ENCODE measurements at regions not wholly inside any gene's neighbourhood (a gene's known extent, or its start where the extent isn't known, plus 50 kb on each side); places are given as distances from the start of the nearest gene placed in this dataset.

- intact Hi-C loops (cut with DNase I, micrococcal nuclease), result no loop called here
- ChIA-PET CTCF (no interaction called here), POLR2A (no interaction called here)
- Mint-ChIP-seq H3K4me3 (no peak overlapping the region), H3K27ac (no peak overlapping the region), H3K27me3 (no peaks in the 10 kb centered on the region), H3K36me3 (ENCODE audit: low read depth) (no peaks in the 10 kb centered on the region), H3K4me1 (no peaks in the 10 kb centered on the region), H3K9me3 (ENCODE audit: low read depth) (no peaks in the 10 kb centered on the region)
- ATAC-seq (no peak), DNase-seq (no peak)
Measured at GRCh38 chr2:13905831-13906230, 726.7 kb upstream of the LRATD1 start.

GRCh38 chr2:13916066-13916465 lies 716.5 kb upstream of the LRATD1 start:
- Mint-ChIP-seq H3K27me3 (no peaks in the 10 kb centered on the region), H3K27ac (no peak overlapping the region), H3K36me3 (ENCODE audit: low read depth) (no peaks in the 10 kb centered on the region), H3K4me3 (no peak overlapping the region), H3K4me1 (no peaks in the 10 kb centered on the region), H3K9me3 (ENCODE audit: low read depth) (peaks cover 5% of the 10 kb centered on the region)
- intact Hi-C loops (cut with DNase I, micrococcal nuclease), result no loop called here
- no peak for DNase-seq
- CTCF ChIA-PET, result no interaction called here
- POLR2A ChIA-PET, result no interaction called here
- no peak for ATAC-seq

GRCh38 chr2:13917958-13918357 lies 714.6 kb upstream of the LRATD1 start:
- no peak for DNase-seq
- CTCF ChIA-PET, result interaction anchor here (0.7 kb wide), 1 partner anchor 14 kb away, joined by 3 read pairs; no protein-coding TSS in a partner anchor
- intact Hi-C loops (cut with DNase I, micrococcal nuclease), result no loop called here
- Mint-ChIP-seq H3K36me3 (ENCODE audit: low read depth) (no peaks in the 10 kb centered on the region), H3K27ac (no peak overlapping the region), H3K9me3 (ENCODE audit: low read depth) (peaks cover 8% of the 10 kb centered on the region), H3K4me3 (no peak overlapping the region), H3K4me1 (no peaks in the 10 kb centered on the region), H3K27me3 (no peaks in the 10 kb centered on the region)
- ATAC-seq, result no peak
- POLR2A ChIA-PET, result no interaction called here

GRCh38 chr2:13919981-13920382 lies 712.5 kb upstream of the LRATD1 start:
- Mint-ChIP-seq H3K4me1 (no peaks in the 10 kb centered on the region), H3K36me3 (ENCODE audit: low read depth) (no peaks in the 10 kb centered on the region), H3K27me3 (no peaks in the 10 kb centered on the region), H3K27ac (no peak overlapping the region), H3K4me3 (no peak overlapping the region), H3K9me3 (ENCODE audit: low read depth) (peaks cover 12% of the 10 kb centered on the region)
- intact Hi-C loops (cut with DNase I, micrococcal nuclease), result no loop called here
- ChIA-PET POLR2A (no interaction called here), CTCF (no interaction called here)
- no peak for ATAC-seq
- no peak for DNase-seq

DNA sequence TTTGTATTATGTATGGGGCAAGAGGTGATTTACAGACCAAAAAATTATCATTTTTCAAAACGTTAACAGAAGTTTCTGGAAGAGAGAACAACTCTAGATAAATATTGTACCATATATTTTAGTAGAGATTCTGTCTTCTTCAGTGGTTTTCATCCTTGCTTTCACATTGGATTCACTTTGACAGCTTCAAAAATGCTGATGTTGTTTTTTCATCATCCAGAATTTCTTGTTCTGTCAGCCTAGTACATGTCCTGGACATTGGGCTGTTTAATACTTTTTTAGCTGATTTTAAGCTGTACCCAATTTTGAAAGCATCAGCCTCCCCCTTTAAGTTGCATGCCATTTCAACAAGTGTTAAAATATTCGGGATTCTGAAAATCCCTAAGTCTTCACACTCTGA lies 711.3 kb upstream of the LRATD1 start:
- CTCF ChIA-PET, result no interaction called here
- ATAC-seq (no peak), DNase-seq (no peak)
- no peaks in the 10 kb centered on the region for H3K27me3 Mint-ChIP-seq
- peaks cover 12% of the 10 kb centered on the region for H3K9me3 Mint-ChIP-seq (ENCODE audit: low read depth)
- H3K27ac Mint-ChIP-seq, result no peak overlapping the region
- H3K4me1 Mint-ChIP-seq, result no peaks in the 10 kb centered on the region
- no peak overlapping the region for H3K4me3 Mint-ChIP-seq
- no peaks in the 10 kb centered on the region for H3K36me3 Mint-ChIP-seq (ENCODE audit: low read depth)
- POLR2A ChIA-PET, result no interaction called here
- intact Hi-C loops (cut with DNase I, micrococcal nuclease), result no loop called here

DNA sequence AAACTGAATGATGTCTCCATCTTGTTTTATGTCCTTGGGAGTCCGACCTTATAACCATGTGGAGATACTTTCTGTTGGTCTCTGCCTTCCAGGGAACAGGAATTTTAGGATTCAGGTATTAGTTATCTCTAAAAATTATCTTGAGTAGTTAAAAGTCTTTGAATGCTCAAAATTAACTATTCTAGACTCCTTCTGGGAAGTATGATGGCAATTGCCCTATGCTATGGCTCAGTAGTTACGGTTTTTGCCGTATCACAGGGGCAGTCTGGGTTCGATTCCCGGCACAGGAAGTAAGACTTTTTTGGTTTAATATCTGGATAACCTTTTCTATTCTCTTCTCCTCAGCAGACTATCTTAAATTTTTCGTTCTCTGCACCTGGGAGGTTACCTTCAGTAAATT lies 708.7 kb upstream of the LRATD1 start:
- H3K27me3 Mint-ChIP-seq, result no peaks in the 10 kb centered on the region
- CTCF ChIA-PET, result no interaction called here
- H3K9me3 Mint-ChIP-seq (ENCODE audit: low read depth), result peaks cover 19% of the 10 kb centered on the region
- intact Hi-C loops (cut with DNase I, micrococcal nuclease), result no loop called here
- H3K4me3 Mint-ChIP-seq, result no peak overlapping the region
- H3K27ac Mint-ChIP-seq, result no peak overlapping the region
- no peaks in the 10 kb centered on the region for H3K36me3 Mint-ChIP-seq (ENCODE audit: low read depth)
- POLR2A ChIA-PET, result no interaction called here
- ATAC-seq, result no peak
- H3K4me1 Mint-ChIP-seq, result no peaks in the 10 kb centered on the region
- DNase-seq, result no peak

DNA sequence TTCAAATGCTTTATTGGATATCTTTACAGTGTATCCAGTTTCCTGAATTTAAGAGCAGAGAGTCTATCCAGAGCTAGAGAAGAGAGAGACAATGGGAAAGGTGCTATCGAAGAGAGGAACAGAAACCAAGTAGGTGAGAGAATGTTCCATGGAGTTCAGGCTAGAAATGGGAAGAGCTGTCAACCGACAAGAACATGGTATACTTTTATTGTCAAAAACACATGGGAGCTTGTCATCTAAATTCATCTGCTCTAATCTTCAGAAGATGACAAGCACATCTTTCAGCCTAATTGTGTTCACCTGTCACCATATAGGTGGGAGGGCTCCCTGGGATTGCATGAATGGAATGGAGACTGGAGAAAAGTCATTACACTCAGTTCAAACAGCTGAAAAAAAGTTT lies 690.4 kb upstream of the LRATD1 start:
- ChIA-PET CTCF (no interaction called here), POLR2A (no interaction called here)
- Mint-ChIP-seq H3K9me3 (ENCODE audit: low read depth) (peaks cover 3% of the 10 kb centered on the region), H3K27me3 (no peaks in the 10 kb centered on the region), H3K4me3 (no peak overlapping the region), H3K36me3 (ENCODE audit: low read depth) (no peaks in the 10 kb centered on the region), H3K4me1 (no peaks in the 10 kb centered on the region), H3K27ac (no peak overlapping the region)
- DNase-seq, result no peak
- intact Hi-C loops (cut with DNase I, micrococcal nuclease), result no loop called here
- no peak for ATAC-seq

- Mint-ChIP-seq H3K4me3 (no peak overlapping the region), H3K36me3 (ENCODE audit: low read depth) (no peaks in the 10 kb centered on the region), H3K4me1 (no peaks in the 10 kb centered on the region), H3K27ac (no peak overlapping the region), H3K27me3 (no peaks in the 10 kb centered on the region), H3K9me3 (ENCODE audit: low read depth) (peaks cover 2% of the 10 kb centered on the region)
- intact Hi-C loops (cut with DNase I, micrococcal nuclease), result no loop called here
- DNase-seq (no peak), ATAC-seq (no peak)
- ChIA-PET POLR2A (no interaction called here), CTCF (interaction anchor here (0.6 kb wide), 1 partner anchor 297 kb away, joined by 3 read pairs; no protein-coding TSS in a partner anchor)
Measured at GRCh38 chr2:13950761-13951160, 681.8 kb upstream of the LRATD1 start.

DNA sequence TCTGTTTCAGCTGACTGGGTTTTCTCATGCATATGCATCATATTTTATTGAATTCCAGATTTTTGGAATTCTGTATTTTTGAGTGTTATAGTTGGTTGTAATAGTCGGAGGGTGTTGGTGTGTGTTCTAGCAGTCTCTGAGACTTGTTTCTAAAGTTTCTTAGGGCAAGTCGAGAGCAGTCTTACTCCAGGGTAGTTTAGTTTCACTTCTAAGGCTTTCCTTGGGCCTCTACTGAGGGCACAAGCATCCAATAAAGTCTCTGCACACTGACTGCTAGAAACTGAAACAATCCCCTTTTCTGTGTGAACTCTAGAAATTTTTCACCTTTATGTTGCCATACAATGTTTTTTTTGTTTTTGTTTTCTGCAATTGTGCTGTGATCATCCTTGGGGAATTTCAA lies 663.7 kb upstream of the LRATD1 start:
- Mint-ChIP-seq H3K36me3 (ENCODE audit: low read depth) (no peaks in the 10 kb centered on the region), H3K9me3 (ENCODE audit: low read depth) (peaks cover 2% of the 10 kb centered on the region), H3K27ac (no peak overlapping the region), H3K4me3 (no peak overlapping the region), H3K4me1 (no peaks in the 10 kb centered on the region), H3K27me3 (no peaks in the 10 kb centered on the region)
- CTCF ChIA-PET, result no interaction called here
- no peak for DNase-seq
- POLR2A ChIA-PET, result no interaction called here
- intact Hi-C loops (cut with DNase I, micrococcal nuclease), result no loop called here
- ATAC-seq, result no peak

- intact Hi-C loops (cut with DNase I, micrococcal nuclease), result no loop called here
- H3K9me3 Mint-ChIP-seq (ENCODE audit: low read depth), result peaks cover 21% of the 10 kb centered on the region
- no peak for DNase-seq
- no peak for ATAC-seq
- no peaks in the 10 kb centered on the region for H3K27me3 Mint-ChIP-seq
- H3K4me3 Mint-ChIP-seq, result no peak overlapping the region
- ChIA-PET CTCF (no interaction called here), POLR2A (no interaction called here)
- no peaks in the 10 kb centered on the region for H3K36me3 Mint-ChIP-seq (ENCODE audit: low read depth)
- no peak overlapping the region for H3K27ac Mint-ChIP-seq
- no peaks in the 10 kb centered on the region for H3K4me1 Mint-ChIP-seq
Measured at GRCh38 chr2:13986119-13986720, 646.3 kb upstream of the LRATD1 start.

DNA sequence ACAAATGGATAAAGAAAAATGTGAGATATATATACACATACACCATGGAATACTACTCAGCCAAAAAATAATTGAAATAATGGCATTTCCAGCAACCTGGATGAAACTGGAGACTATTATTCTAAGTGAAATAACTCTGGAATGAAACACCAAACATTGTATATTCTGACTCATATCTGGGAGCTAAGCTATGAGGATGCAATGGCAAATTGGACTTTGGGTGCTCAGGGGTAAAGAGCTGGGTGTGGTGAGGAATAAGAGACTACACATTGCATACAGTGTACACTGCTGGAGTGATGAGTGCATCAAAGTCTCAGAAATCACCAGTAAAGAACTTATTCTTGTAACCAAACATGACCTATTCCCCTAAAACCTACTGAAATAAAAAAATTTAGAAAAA lies 636.0 kb upstream of the LRATD1 start:
- intact Hi-C loops (cut with DNase I, micrococcal nuclease), result no loop called here
- Mint-ChIP-seq H3K27ac (no peak overlapping the region), H3K4me1 (no peaks in the 10 kb centered on the region), H3K4me3 (no peak overlapping the region), H3K9me3 (ENCODE audit: low read depth) (peaks cover 12% of the 10 kb centered on the region), H3K36me3 (ENCODE audit: low read depth) (no peaks in the 10 kb centered on the region), H3K27me3 (no peaks in the 10 kb centered on the region)
- DNase-seq (no peak), ATAC-seq (no peak)
- ChIA-PET CTCF (no interaction called here), POLR2A (no interaction called here)

- no peak overlapping the region for H3K4me3 Mint-ChIP-seq
- no peak for ATAC-seq
- H3K4me1 Mint-ChIP-seq, result no peaks in the 10 kb centered on the region
- POLR2A ChIA-PET, result no interaction called here
- no peaks in the 10 kb centered on the region for H3K27me3 Mint-ChIP-seq
- no peak overlapping the region for H3K27ac Mint-ChIP-seq
- H3K36me3 Mint-ChIP-seq (ENCODE audit: low read depth), result no peaks in the 10 kb centered on the region
- CTCF ChIA-PET, result interaction anchor here (0.8 kb wide), 1 partner anchor 9 kb away, joined by 3 read pairs; no protein-coding TSS in a partner anchor
- DNase-seq, result no peak
- intact Hi-C loops (cut with DNase I, micrococcal nuclease), result no loop called here
- H3K9me3 Mint-ChIP-seq (ENCODE audit: low read depth), result peaks cover 4% of the 10 kb centered on the region
Measured at GRCh38 chr2:14011190-14011589, 621.3 kb upstream of the LRATD1 start.

GRCh38 chr2:14015113-14015630 lies 617.3 kb upstream of the LRATD1 start:
- Mint-ChIP-seq H3K4me1 (no peaks in the 10 kb centered on the region), H3K27me3 (no peaks in the 10 kb centered on the region), H3K36me3 (ENCODE audit: low read depth) (no peaks in the 10 kb centered on the region), H3K9me3 (ENCODE audit: low read depth) (peaks cover 2% of the 10 kb centered on the region), H3K27ac (no peak overlapping the region), H3K4me3 (no peak overlapping the region)
- DNase-seq (no peak), ATAC-seq (no peak)
- CTCF ChIA-PET, result no interaction called here
- intact Hi-C loops (cut with DNase I, micrococcal nuclease), result no loop called here
- POLR2A ChIA-PET, result no interaction called here
